GM12864 (cell line): ENCODE measurements at regions not wholly inside any gene's neighbourhood (a gene's known extent, or its start where the extent isn't known, plus 50 kb on each side); places are given as distances from the start of the nearest gene placed in this dataset.
"Not testable (repeated sequence)": the region's sequence is repeated elsewhere in the genome, so short reads cannot be mapped to it uniquely, and the experiment has no call there.

Experiments
- DNase-seq: peaks from one replicate; pipeline ENCODE4 v3.0.0-alpha.2; 2011; ENCODE audit warnings: low read depth
- H3K4me3 ChIP-seq: 2 replicates; pipeline ENCODE4 v1.5.1; 2011; ENCODE audit warnings: mild to moderate bottlenecking, low read depth, low read length, control low read depth
- CTCF ChIP-seq: IDR thresholded peaks from 2 replicates; pipeline ENCODE4 v1.5.1; 2011; ENCODE audit warnings: low read depth, mild to moderate bottlenecking, moderate library complexity, low read length, control low read depth, inconsistent platforms; ENCODE audit errors: missing control alignments

- no peak overlapping the region for H3K4me3 ChIP-seq
- no peak for DNase-seq
- no peak for TF ChIP-seq CTCF
Observed at GRCh38 chr2:21773168-21773567, 649.4 kb downstream of the TDRD15 start.

- TF ChIP-seq CTCF, result no peak
- no peak for DNase-seq
- H3K4me3 ChIP-seq, result no peak overlapping the region
Observed at GRCh38 chr2:21774691-21775368, 651.1 kb downstream of the TDRD15 start.

- H3K4me3 ChIP-seq, result no peak overlapping the region
- DNase-seq, result no peak
- no peak for TF ChIP-seq CTCF
Observed at GRCh38 chr2:21779786-21780185, 656.0 kb downstream of the TDRD15 start.

- DNase-seq, result no peak
- no peak for TF ChIP-seq CTCF
- no peak overlapping the region for H3K4me3 ChIP-seq
Observed at GRCh38 chr2:21781962-21782361, 658.2 kb downstream of the TDRD15 start.

GRCh38 chr2:21782866-21783265 is 659.1 kb downstream of the TDRD15 start:
- DNase-seq, result no peak
- H3K4me3 ChIP-seq, result no peak overlapping the region
- TF ChIP-seq CTCF, result no peak

GRCh38 chr2:21787941-21788340 is 664.2 kb downstream of the TDRD15 start:
- no peak overlapping the region for H3K4me3 ChIP-seq
- no peak for DNase-seq
- no peak for TF ChIP-seq CTCF

GRCh38 chr2:21790311-21790710 is 666.5 kb downstream of the TDRD15 start:
- not testable (repeated sequence) for H3K4me3 ChIP-seq, DNase-seq
